ENCODE measurements at regions not wholly inside any gene's neighbourhood (a gene's known extent, or its start where the extent isn't known, plus 50 kb on each side); places are given as distances from the start of the nearest gene placed in this dataset.
"Not testable (repeated sequence)": the region's sequence is repeated elsewhere in the genome, so short reads cannot be mapped to it uniquely, and the experiment has no call there.

DNA sequence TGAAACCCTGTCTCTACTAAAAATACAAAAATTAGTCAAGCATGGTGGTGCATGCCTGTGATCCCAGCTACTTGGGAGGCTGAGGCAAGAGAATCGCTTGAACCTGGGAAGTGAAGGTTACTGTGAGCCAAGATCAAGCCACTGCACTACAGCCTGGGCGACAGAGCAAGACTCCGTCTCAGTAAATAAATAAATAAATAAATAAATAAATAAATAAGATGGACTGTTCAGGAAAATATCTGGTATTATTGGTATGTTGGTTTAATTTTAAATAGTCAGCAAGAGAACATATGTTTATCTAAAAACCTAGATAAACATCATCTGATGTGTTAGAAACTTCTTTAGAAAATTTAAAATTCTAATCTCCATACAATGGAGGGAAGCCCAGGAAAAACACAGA, 431.6 kb upstream of the AKR1E2 start:
- TF ChIP-seq, protein P1, sequence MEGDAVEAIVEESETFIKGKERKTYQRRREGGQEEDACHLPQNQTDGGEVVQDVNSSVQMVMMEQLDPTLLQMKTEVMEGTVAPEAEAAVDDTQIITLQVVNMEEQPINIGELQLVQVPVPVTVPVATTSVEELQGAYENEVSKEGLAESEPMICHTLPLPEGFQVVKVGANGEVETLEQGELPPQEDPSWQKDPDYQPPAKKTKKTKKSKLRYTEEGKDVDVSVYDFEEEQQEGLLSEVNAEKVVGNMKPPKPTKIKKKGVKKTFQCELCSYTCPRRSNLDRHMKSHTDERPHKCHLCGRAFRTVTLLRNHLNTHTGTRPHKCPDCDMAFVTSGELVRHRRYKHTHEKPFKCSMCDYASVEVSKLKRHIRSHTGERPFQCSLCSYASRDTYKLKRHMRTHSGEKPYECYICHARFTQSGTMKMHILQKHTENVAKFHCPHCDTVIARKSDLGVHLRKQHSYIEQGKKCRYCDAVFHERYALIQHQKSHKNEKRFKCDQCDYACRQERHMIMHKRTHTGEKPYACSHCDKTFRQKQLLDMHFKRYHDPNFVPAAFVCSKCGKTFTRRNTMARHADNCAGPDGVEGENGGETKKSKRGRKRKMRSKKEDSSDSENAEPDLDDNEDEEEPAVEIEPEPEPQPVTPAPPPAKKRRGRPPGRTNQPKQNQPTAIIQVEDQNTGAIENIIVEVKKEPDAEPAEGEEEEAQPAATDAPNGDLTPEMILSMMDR (IDR thresholded peaks at IDR 0.05; ENCODE audit: extremely low read depth in 1 of 2, insufficient read depth in 1 of 2, low read depth in 1 of 2, low read length in 2 of 2) = not testable (repeated sequence)
- TF ChIP-seq POLR2A (IDR thresholded peaks at IDR 0.05; ENCODE audit: low read depth, low read length); MYC (IDR thresholded peaks at IDR 0.05; ENCODE audit: low read depth, low read length); JUN (IDR thresholded peaks at IDR 0.05; ENCODE audit: borderline replicate concordance, insufficient read depth, insufficient read length, low read depth); FOS (IDR thresholded peaks at IDR 0.05; ENCODE audit: borderline replicate concordance, insufficient read depth, low read length): not testable (repeated sequence)
